KMS-11 (cell line): ENCODE measurements at regions not wholly inside any gene's neighbourhood (a gene's known extent, or its start where the extent isn't known, plus 50 kb on each side); places are given as distances from the start of the nearest gene placed in this dataset.

ENCODE experiments used
- H2AFZ ChIP-seq: fragments of 200-600 bp; sonication (generic); 2 replicates; pipeline ENCODE4 v1.6.1; 2016; ENCODE audit warnings: antibody characterized with exemption, mixed run types, low read depth
- H3K27ac ChIP-seq: fragments of 200-600 bp; sonication (generic); 2 replicates; pipeline ENCODE4 v1.6.1; 2016; ENCODE audit warnings: mild to moderate bottlenecking, mixed run types
- H3K27me3 ChIP-seq: fragments of 200-600 bp; sonication (generic); 2 replicates; pipeline ENCODE4 v1.6.1; 2017; ENCODE audit warnings: mild to moderate bottlenecking, low read depth, mixed run types, moderate library complexity; ENCODE audit not compliant: insufficient read depth
- H3K36me3 ChIP-seq: fragments of 200-600 bp; sonication (generic); 2 replicates; pipeline ENCODE4 v1.6.1; 2017; ENCODE audit warnings: mild to moderate bottlenecking, mixed run types; ENCODE audit not compliant: insufficient read depth
- H3K4me1 ChIP-seq: fragments of 200-600 bp; sonication (generic); 2 replicates; pipeline ENCODE4 v1.6.1; 2016; ENCODE audit warnings: mild to moderate bottlenecking, low read depth, mixed run types; ENCODE audit not compliant: poor library complexity, severe bottlenecking
- H3K4me2 ChIP-seq: fragments of 200-600 bp; sonication (generic); 2 replicates; pipeline ENCODE4 v1.7.0; 2016; ENCODE audit warnings: mild to moderate bottlenecking, mixed run types
- H3K4me3 ChIP-seq: fragments of 200-600 bp; sonication (generic); IDR thresholded peaks from 2 replicates; pipeline ENCODE4 v1.6.1; 2017; ENCODE audit warnings: low read depth, low read length, mixed read lengths; ENCODE audit not compliant: insufficient read depth
- H3K79me2 ChIP-seq: fragments of 200-600 bp; sonication (generic); 2 replicates; pipeline ENCODE4 v1.6.1; 2016; ENCODE audit warnings: low read depth, mixed run types; ENCODE audit not compliant: insufficient read depth
- H3K9ac ChIP-seq: fragments of 200-600 bp; sonication (generic); 2 replicates; pipeline ENCODE4 v1.6.1; 2016; ENCODE audit warnings: mild to moderate bottlenecking, mixed run types
- H4K20me1 ChIP-seq: fragments of 200-600 bp; sonication (generic); 2 replicates; pipeline ENCODE4 v1.6.1; 2016; ENCODE audit warnings: mild to moderate bottlenecking, mixed run types; ENCODE audit not compliant: insufficient read depth
- CTCF ChIP-seq: fragments of 200-600 bp; sonication (generic); conservative IDR thresholded peaks from 2 replicates; pipeline ENCODE4 v1.6.1; 2017; ENCODE audit warnings: low read depth, mild to moderate bottlenecking, antibody characterized with exemption, low read length, moderate library complexity, mixed read lengths

- H2AFZ ChIP-seq = no peak overlapping the region
- H3K4me2 ChIP-seq = no peak overlapping the region
- no peak overlapping the region for H3K27ac ChIP-seq
- H3K9ac ChIP-seq = no peak overlapping the region
- H3K79me2 ChIP-seq = no peaks in the 10 kb centered on the region
- TF ChIP-seq CTCF = no peak
- H3K4me3 ChIP-seq = no peak overlapping the region
- no peaks in the 10 kb centered on the region for H3K4me1 ChIP-seq
- H3K36me3 ChIP-seq = no peaks in the 10 kb centered on the region
- no peaks in the 10 kb centered on the region for H4K20me1 ChIP-seq
- no peaks in the 10 kb centered on the region for H3K27me3 ChIP-seq
These were observed 220.9 kb downstream of the RFPL4B start for GRCh38 chr6:112568066-112568465.

GRCh38 chr6:112571488-112572270 is 224.5 kb downstream of the RFPL4B start:
- H3K9ac ChIP-seq = no peak overlapping the region
- no peak overlapping the region for H3K27ac ChIP-seq

GRCh38 chr6:112574190-112574589 is 227.1 kb downstream of the RFPL4B start:
- H3K9ac ChIP-seq = no peak overlapping the region
- H3K4me3 ChIP-seq = no peak overlapping the region
- H2AFZ ChIP-seq = no peak overlapping the region
- H3K4me1 ChIP-seq = no peaks in the 10 kb centered on the region
- no peaks in the 10 kb centered on the region for H4K20me1 ChIP-seq
- H3K4me2 ChIP-seq = no peak overlapping the region
- H3K36me3 ChIP-seq = no peaks in the 10 kb centered on the region
- no peaks in the 10 kb centered on the region for H3K79me2 ChIP-seq
- TF ChIP-seq CTCF = no peak
- no peaks in the 10 kb centered on the region for H3K27me3 ChIP-seq
- no peak overlapping the region for H3K27ac ChIP-seq

More at GRCh38 chr6:112571488-112572270, 224.5 kb downstream of the RFPL4B start:
- Histone ChIP-seq H3K4me3 (no peak overlapping the region), H4K20me1 (no peaks in the 10 kb centered on the region), H3K27me3 (no peaks in the 10 kb centered on the region), H3K4me1 (no peaks in the 10 kb centered on the region), H3K36me3 (no peaks in the 10 kb centered on the region), H2AFZ (no peak overlapping the region), H3K79me2 (no peaks in the 10 kb centered on the region), H3K4me2 (no peak overlapping the region)
- TF ChIP-seq CTCF = no peak

GRCh38 chr6:112575309-112575834 is 228.2 kb downstream of the RFPL4B start:
- Histone ChIP-seq H3K4me1 (no peaks in the 10 kb centered on the region), H3K27me3 (no peaks in the 10 kb centered on the region), H3K9ac (no peak overlapping the region), H2AFZ (no peak overlapping the region), H3K27ac (no peak overlapping the region), H3K4me2 (no peak overlapping the region), H3K4me3 (no peak overlapping the region), H3K36me3 (no peaks in the 10 kb centered on the region), H3K79me2 (no peaks in the 10 kb centered on the region), H4K20me1 (no peaks in the 10 kb centered on the region)
- no peak for TF ChIP-seq CTCF
